ENCODE measurements at regions not wholly inside any gene's neighbourhood (a gene's known extent, or its start where the extent isn't known, plus 50 kb on each side); places are given as distances from the start of the nearest gene placed in this dataset.

GRCh38 chr5:82601861-82602260 is 323.7 kb upstream of the RPS23 start:
- H3K36me3 Mint-ChIP-seq, result no peaks in the 10 kb centered on the region
- H3K4me3 Mint-ChIP-seq, result no peak overlapping the region
- POLR2A ChIA-PET, result no interaction called here
- intact Hi-C loops (cut with micrococcal nuclease), result no loop called here
- DNase-seq, result no peak
- H3K4me1 Mint-ChIP-seq (ENCODE audit: low read depth), result no peaks in the 10 kb centered on the region
- peaks cover 5% of the 10 kb centered on the region for H3K27me3 Mint-ChIP-seq
- H3K27ac Mint-ChIP-seq, result no peak overlapping the region
- CTCF ChIA-PET, result no interaction called here
- H3K9me3 Mint-ChIP-seq, result peaks cover 5% of the 10 kb centered on the region

- H3K27me3 Mint-ChIP-seq, result peaks cover 5% of the 10 kb centered on the region
- H3K4me1 Mint-ChIP-seq (ENCODE audit: low read depth), result no peaks in the 10 kb centered on the region
- ChIA-PET POLR2A (no interaction called here), CTCF (no interaction called here)
- intact Hi-C loops (cut with micrococcal nuclease), result no loop called here
- H3K4me3 Mint-ChIP-seq, result no peak overlapping the region
- peaks cover 1% of the 10 kb centered on the region for H3K9me3 Mint-ChIP-seq
- no peak for DNase-seq
- no peak overlapping the region for H3K27ac Mint-ChIP-seq
- no peaks in the 10 kb centered on the region for H3K36me3 Mint-ChIP-seq
Observed at GRCh38 chr5:82601077-82601476, 322.9 kb upstream of the RPS23 start.

DNA sequence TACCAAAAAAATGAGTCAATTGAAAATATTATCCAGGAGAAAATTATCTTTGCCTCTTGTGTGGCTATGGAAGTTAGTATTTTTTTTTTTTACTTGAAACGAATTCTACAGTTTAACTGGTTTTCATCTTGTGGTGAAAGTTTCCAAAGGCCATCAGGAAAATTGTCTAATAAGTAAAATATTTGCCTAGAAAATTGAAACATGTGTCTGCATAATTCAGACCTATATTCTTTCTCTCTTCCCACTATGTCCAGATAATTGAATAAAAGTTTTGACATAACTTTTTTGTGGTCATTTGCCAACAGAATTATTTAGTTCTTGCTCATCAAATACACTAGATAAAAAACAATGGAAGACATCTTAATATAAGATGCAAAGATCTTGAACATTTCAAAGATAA is 321.5 kb upstream of the RPS23 start:
- no peak overlapping the region for H3K4me3 Mint-ChIP-seq

DNA sequence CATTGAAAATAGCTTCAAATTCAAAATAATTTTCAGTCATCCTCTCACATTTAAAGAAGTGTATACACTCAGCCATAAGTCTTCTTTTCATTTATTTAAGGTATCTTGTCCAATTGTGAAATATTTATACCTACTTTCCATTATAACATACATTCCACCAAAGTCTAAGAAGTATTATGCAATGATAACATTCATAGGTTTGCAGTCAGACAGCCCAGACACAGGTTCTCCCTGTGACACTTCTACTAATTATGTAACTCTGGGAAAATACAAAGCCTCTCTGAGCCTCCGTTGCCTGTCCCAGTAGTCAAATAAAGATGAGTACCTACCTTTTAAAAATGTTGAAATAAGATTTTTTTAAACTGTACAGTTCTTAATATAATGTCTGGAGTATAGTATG is 320.9 kb upstream of the RPS23 start:
- H3K27ac Mint-ChIP-seq, result no peak overlapping the region
- no peaks in the 10 kb centered on the region for H3K9me3 Mint-ChIP-seq
- H3K27me3 Mint-ChIP-seq, result peaks cover 14% of the 10 kb centered on the region
- intact Hi-C loops (cut with micrococcal nuclease), result no loop called here
- no peak for DNase-seq
- H3K4me1 Mint-ChIP-seq (ENCODE audit: low read depth), result no peaks in the 10 kb centered on the region
- no peak overlapping the region for H3K4me3 Mint-ChIP-seq
- POLR2A ChIA-PET, result no interaction called here
- no peaks in the 10 kb centered on the region for H3K36me3 Mint-ChIP-seq
- CTCF ChIA-PET, result no interaction called here

More for the DNA sequence above, 321.5 kb upstream of the RPS23 start:
- ChIA-PET CTCF (no interaction called here), POLR2A (no interaction called here)
- no peak for DNase-seq
- Mint-ChIP-seq H3K36me3 (no peaks in the 10 kb centered on the region), H3K4me1 (ENCODE audit: low read depth) (no peaks in the 10 kb centered on the region), H3K27ac (no peak overlapping the region), H3K9me3 (no peaks in the 10 kb centered on the region), H3K27me3 (peaks cover 13% of the 10 kb centered on the region)
- intact Hi-C loops (cut with micrococcal nuclease), result no loop called here

DNA sequence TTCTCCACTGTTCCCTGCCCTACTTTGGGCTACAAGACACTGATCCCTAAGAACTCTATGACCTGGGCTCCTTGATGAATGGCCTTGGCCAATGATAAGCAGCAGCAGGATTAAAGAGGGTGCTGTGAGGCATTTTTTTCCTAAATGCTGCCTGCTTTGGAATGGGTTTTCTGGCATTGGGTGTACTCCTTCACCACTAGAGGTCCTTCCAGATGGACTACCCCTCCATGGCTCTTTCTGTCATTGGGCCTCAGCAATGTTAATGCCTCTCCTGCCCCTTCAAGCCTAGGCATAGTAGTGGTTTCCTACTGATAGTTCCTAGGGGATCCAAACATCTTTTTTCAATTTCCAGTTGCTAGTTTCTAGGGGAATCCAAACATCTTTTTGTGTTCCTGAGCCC is 319.3 kb upstream of the RPS23 start:
- Mint-ChIP-seq H3K27me3 (peaks cover 18% of the 10 kb centered on the region), H3K4me1 (ENCODE audit: low read depth) (no peaks in the 10 kb centered on the region), H3K9me3 (no peaks in the 10 kb centered on the region), H3K27ac (no peak overlapping the region), H3K36me3 (no peaks in the 10 kb centered on the region), H3K4me3 (no peak overlapping the region)
- intact Hi-C loops (cut with micrococcal nuclease), result no loop called here
- ChIA-PET POLR2A (no interaction called here), CTCF (no interaction called here)
- no peak for DNase-seq

DNA sequence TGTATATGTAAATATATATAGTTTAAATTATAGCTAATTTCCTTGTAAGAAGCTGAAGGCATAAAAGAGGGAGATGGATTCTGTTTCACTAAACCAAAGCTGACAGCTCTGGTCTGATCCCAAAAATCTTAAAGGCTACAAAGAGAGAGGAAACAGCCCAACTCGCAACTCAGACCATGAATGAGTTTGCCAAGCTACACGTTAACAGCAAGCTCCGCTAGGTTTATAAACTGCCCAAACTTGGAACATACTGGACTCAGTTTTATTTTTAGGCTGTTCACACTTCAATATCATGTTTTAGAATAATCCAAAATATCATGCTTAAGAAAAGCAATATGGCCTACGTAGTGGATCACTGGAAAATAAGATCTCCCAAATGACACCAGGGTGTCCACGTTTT is 318.3 kb upstream of the RPS23 start:
- Mint-ChIP-seq H3K27ac (no peak overlapping the region), H3K4me1 (ENCODE audit: low read depth) (no peaks in the 10 kb centered on the region), H3K36me3 (no peaks in the 10 kb centered on the region), H3K27me3 (peaks cover 22% of the 10 kb centered on the region), H3K9me3 (no peaks in the 10 kb centered on the region), H3K4me3 (no peak overlapping the region)
- no peak for DNase-seq
- ChIA-PET CTCF (interaction anchor here (0.6 kb wide), 1 partner anchor 145 kb away, joined by 3 read pairs; no protein-coding TSS in a partner anchor), POLR2A (no interaction called here)
- intact Hi-C loops (cut with micrococcal nuclease), result no loop called here

DNA sequence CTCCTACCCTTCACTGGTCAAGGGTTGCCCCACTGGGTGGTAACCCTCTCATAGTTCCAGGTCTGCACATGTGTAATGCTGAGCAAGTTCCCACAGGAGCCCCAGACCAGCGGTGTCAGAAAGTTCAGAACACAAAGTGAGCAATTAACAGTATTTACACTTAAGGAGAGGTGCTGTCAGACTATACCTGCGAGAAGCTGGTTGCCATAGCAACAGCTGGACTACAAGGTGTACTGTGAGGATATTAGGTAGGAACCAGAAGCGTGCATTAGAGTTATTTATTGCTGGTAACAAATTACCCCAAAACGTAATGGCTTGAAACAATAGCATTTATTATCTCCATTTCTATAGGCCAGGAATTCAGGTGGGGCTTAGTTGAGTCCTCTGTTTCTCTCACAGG is 317.0 kb upstream of the RPS23 start:
- Mint-ChIP-seq H3K27ac (no peak overlapping the region), H3K9me3 (peaks cover 5% of the 10 kb centered on the region), H3K36me3 (no peaks in the 10 kb centered on the region), H3K4me1 (ENCODE audit: low read depth) (no peaks in the 10 kb centered on the region), H3K4me3 (no peak overlapping the region), H3K27me3 (peaks cover 22% of the 10 kb centered on the region)
- DNase-seq, result no peak
- POLR2A ChIA-PET, result no interaction called here
- intact Hi-C loops (cut with micrococcal nuclease), result no loop called here
- CTCF ChIA-PET, result no interaction called here

DNA sequence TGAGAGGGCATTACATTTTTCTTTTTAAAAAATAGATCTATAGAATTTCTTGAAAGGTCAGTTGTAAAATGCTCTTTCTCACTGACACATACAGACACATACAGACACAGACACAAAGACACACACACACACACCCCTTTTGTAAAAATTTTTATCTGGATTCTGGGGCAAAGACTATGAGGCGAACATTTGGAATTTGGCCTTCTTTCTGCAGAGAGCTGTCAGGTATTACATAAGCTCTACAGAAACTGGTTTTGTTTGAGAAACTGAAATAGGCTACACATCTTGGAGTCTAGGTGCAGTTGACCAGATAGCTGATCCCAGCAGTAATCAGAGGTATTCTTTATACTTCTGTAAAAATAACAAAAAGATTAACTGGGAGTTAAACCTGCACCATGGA is 315.9 kb upstream of the RPS23 start:
- ChIA-PET CTCF (interaction anchor here (1.4 kb wide), 1 partner anchor 242 kb away, joined by 3 read pairs; no protein-coding TSS in a partner anchor), POLR2A (no interaction called here)
- no peak for DNase-seq
- no peak overlapping the region for H3K4me3 Mint-ChIP-seq
- peaks cover 22% of the 10 kb centered on the region for H3K27me3 Mint-ChIP-seq
- H3K9me3 Mint-ChIP-seq, result peaks cover 5% of the 10 kb centered on the region
- H3K4me1 Mint-ChIP-seq (ENCODE audit: low read depth), result no peaks in the 10 kb centered on the region
- H3K36me3 Mint-ChIP-seq, result no peaks in the 10 kb centered on the region
- H3K27ac Mint-ChIP-seq, result no peak overlapping the region
- intact Hi-C loops (cut with micrococcal nuclease), result no loop called here

DNA sequence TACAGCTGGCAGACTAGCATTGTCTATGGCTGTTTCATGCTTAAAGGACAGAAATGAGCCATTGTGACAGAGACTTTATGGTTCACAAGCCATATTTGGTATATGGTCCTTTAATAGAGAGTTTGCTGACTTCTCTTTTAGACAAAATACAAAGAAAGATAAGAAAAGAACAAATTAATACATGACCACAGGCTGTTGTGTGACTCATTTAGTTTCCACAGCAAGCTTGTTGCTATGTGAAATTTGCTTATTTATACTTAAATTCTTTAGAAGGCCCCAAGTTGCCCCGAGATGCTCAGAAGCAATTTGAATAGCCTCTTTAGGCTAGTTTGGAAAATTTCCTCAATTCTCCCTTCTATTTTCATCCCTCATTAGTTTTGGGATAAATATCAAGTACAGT is 315.3 kb upstream of the RPS23 start:
- ChIA-PET POLR2A (no interaction called here), CTCF (interaction anchor here (0.6 to 1.4 kb wide), 2 partner anchors 241 to 277 kb away, joined by 3 read pairs; no protein-coding TSS in a partner anchor)
- peaks cover 5% of the 10 kb centered on the region for H3K9me3 Mint-ChIP-seq
- no peaks in the 10 kb centered on the region for H3K36me3 Mint-ChIP-seq
- intact Hi-C loops (cut with micrococcal nuclease), result no loop called here
- no peak for DNase-seq
- no peak overlapping the region for H3K4me3 Mint-ChIP-seq
- peaks cover 22% of the 10 kb centered on the region for H3K27me3 Mint-ChIP-seq
- no peak overlapping the region for H3K27ac Mint-ChIP-seq
- no peaks in the 10 kb centered on the region for H3K4me1 Mint-ChIP-seq (ENCODE audit: low read depth)

DNA sequence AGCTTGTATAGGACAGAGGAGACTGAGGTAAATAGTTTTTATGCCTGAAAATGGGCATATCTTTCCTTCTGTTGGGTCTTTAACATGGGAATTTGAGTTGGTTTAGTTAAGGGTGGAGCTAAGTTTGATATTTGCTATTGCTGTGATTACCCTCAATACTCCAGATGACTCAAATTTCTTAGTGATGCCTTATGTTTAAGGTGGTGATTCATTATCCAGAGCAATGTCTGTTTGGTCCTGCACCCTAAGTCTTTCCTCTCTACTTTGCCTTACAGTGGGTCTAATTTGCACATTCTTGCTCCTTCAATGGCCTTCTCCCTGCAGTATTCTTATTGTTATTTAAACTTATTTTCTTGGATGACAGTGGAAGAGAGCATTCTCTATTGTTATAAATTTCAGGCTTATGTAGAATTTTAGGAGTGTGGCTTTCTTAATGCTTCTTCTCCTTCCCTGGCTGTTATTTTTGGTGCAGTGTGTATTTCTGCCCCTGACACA is 312.9 kb upstream of the RPS23 start:
- Mint-ChIP-seq H3K9me3 (peaks cover 5% of the 10 kb centered on the region), H3K27ac (no peak overlapping the region), H3K4me3 (no peak overlapping the region), H3K36me3 (no peaks in the 10 kb centered on the region), H3K27me3 (peaks cover 17% of the 10 kb centered on the region), H3K4me1 (ENCODE audit: low read depth) (no peaks in the 10 kb centered on the region)
- ChIA-PET CTCF (interaction anchor here (1.0 kb wide), 1 partner anchor 203 kb away, joined by 4 read pairs; no protein-coding TSS in a partner anchor), POLR2A (no interaction called here)
- DNase-seq, result no peak
- intact Hi-C loops (cut with micrococcal nuclease), result no loop called here

GRCh38 chr5:82590112-82590511 is 312.0 kb upstream of the RPS23 start:
- H3K27ac Mint-ChIP-seq, result no peak overlapping the region
- peaks cover 14% of the 10 kb centered on the region for H3K27me3 Mint-ChIP-seq
- peaks cover 5% of the 10 kb centered on the region for H3K9me3 Mint-ChIP-seq
- no peak for DNase-seq
- ChIA-PET POLR2A (interaction anchor here (0.7 kb wide), 1 partner anchor 59 kb away, joined by 3 read pairs; no protein-coding TSS in a partner anchor), CTCF (interaction anchor here (1.0 kb wide), 1 partner anchor 203 kb away, joined by 4 read pairs; no protein-coding TSS in a partner anchor)
- no peak overlapping the region for H3K4me3 Mint-ChIP-seq
- no peaks in the 10 kb centered on the region for H3K4me1 Mint-ChIP-seq (ENCODE audit: low read depth)
- intact Hi-C loops (cut with micrococcal nuclease), result no loop called here
- H3K36me3 Mint-ChIP-seq, result no peaks in the 10 kb centered on the region

- Mint-ChIP-seq H3K9me3 (peaks cover 25% of the 10 kb centered on the region), H3K27me3 (peaks cover 3% of the 10 kb centered on the region), H3K36me3 (no peaks in the 10 kb centered on the region), H3K27ac (no peak overlapping the region), H3K4me1 (ENCODE audit: low read depth) (no peaks in the 10 kb centered on the region), H3K4me3 (no peak overlapping the region)
- no peak for DNase-seq
- intact Hi-C loops (cut with micrococcal nuclease), result no loop called here
- POLR2A ChIA-PET, result no interaction called here
- CTCF ChIA-PET, result interaction anchor here (1.1 kb wide), 1 partner anchor 8 kb away, joined by 3 read pairs; no protein-coding TSS in a partner anchor
Observed at GRCh38 chr5:82586661-82587310, 308.6 kb upstream of the RPS23 start.

DNA sequence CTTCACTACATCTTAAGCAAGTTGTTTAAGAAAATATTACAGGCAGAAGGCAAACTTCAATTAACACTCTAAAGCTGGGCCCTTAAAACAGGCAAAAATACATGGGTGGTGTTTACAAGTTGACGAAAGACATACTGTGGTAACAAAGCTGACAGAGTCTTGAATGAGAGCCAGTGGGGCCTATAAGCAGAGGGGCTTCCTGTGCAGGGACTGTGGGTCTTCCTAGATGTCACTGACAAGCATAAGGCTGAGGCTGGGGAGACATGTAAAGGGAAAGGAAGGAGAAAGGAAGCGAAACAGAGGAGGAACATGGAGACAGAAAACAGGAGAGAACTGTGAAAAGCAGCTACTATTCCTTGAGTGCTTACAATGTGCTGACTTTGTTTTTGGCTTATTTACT is 308.0 kb upstream of the RPS23 start:
- H3K4me1 Mint-ChIP-seq (ENCODE audit: low read depth), result no peaks in the 10 kb centered on the region
- peaks cover 25% of the 10 kb centered on the region for H3K9me3 Mint-ChIP-seq
- CTCF ChIA-PET, result no interaction called here
- POLR2A ChIA-PET, result no interaction called here
- intact Hi-C loops (cut with micrococcal nuclease), result no loop called here
- H3K36me3 Mint-ChIP-seq, result no peaks in the 10 kb centered on the region
- H3K27me3 Mint-ChIP-seq, result no peaks in the 10 kb centered on the region
- no peak overlapping the region for H3K27ac Mint-ChIP-seq
- DNase-seq, result no peak
- no peak overlapping the region for H3K4me3 Mint-ChIP-seq
